ENCODE measurements at regions not wholly inside any gene's neighbourhood (a gene's known extent, or its start where the extent isn't known, plus 50 kb on each side); places are given as distances from the start of the nearest gene placed in this dataset.

DNA sequence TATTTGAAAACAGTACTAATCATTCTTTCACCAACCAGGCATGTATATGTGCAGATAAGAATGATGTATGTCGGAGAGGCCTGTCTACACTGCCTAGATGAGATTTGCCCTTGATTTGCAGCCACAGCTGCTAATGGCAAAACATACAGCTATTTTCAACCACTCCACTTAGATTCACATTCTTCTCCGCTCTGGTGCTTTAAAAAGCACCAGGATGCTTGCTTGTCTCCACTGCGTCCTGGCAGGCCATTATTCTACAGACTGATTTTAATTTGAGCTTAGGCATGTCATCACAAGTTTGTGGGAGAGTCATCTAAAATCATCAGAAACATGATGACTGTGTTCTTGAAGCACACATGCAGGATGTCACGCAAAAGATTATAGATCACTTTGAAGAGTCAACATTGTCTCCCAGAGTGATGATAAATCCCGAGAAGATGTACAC, 119.0 kb upstream of the NRIP1 start:
- DNase-seq: no peak
- no peaks in the 10 kb centered on the region for H3K36me3 ChIP-seq
- intact Hi-C loops (cut with DNase I): no loop called here
- ATAC-seq: no peak
- H3K4me1 ChIP-seq: no peaks in the 10 kb centered on the region
- no peaks in the 10 kb centered on the region for H3K9me3 ChIP-seq
- no peak overlapping the region for H3K27ac ChIP-seq
- TF ChIP-seq, protein P1, sequence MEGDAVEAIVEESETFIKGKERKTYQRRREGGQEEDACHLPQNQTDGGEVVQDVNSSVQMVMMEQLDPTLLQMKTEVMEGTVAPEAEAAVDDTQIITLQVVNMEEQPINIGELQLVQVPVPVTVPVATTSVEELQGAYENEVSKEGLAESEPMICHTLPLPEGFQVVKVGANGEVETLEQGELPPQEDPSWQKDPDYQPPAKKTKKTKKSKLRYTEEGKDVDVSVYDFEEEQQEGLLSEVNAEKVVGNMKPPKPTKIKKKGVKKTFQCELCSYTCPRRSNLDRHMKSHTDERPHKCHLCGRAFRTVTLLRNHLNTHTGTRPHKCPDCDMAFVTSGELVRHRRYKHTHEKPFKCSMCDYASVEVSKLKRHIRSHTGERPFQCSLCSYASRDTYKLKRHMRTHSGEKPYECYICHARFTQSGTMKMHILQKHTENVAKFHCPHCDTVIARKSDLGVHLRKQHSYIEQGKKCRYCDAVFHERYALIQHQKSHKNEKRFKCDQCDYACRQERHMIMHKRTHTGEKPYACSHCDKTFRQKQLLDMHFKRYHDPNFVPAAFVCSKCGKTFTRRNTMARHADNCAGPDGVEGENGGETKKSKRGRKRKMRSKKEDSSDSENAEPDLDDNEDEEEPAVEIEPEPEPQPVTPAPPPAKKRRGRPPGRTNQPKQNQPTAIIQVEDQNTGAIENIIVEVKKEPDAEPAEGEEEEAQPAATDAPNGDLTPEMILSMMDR (IDR thresholded peaks at IDR 0.05): no peak
- no peaks in the 10 kb centered on the region for H3K27me3 ChIP-seq
- no peak overlapping the region for H3K4me3 ChIP-seq

DNA sequence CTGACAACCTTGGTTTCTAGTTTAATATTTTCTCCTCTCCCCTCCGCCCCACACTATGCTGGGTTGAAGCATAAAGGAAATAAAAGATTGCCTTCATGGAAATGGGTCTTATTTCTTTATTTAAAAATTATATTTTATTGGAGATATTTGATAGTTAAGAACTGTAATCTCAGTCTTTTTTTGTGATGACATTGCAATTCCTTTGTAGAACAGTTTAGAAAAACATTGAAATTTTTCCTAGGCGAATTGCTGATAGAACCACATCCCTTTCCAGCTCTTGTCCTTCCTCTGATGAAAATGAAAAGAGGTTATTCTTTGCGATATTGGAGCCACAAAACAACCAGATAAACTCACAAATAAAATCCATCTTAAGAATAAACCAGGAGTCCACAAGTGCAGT, 125.6 kb upstream of the NRIP1 start:
- intact Hi-C loops (cut with DNase I): no loop called here
- TF ChIP-seq, protein P1 (IDR thresholded peaks at IDR 0.05): no peak
- DNase-seq: no peak
- ATAC-seq: no peak
- H3K9me3 ChIP-seq: no peaks in the 10 kb centered on the region
- H3K36me3 ChIP-seq: no peaks in the 10 kb centered on the region
- H3K4me3 ChIP-seq: no peak overlapping the region
- no peaks in the 10 kb centered on the region for H3K27me3 ChIP-seq
- no peaks in the 10 kb centered on the region for H3K4me1 ChIP-seq
- H3K27ac ChIP-seq: no peak overlapping the region

DNA sequence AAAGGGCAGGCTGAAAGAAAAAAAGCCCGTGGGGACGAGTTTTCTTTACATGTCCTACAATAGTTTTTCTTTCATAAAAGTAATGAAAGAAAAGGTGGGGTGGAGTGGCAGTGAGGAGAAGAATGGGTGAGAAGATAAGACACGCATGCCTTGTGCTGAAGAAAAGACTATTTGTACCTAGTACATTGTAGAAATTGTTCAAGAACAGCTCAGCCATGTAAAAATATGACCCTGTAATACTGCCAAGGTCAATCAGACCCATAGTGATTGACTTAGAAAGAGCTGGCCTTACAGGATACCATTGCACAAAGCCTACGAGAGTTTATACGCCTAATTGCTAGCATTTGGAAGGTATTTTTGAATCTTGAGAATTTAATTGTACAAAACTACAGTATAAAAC, 126.0 kb upstream of the NRIP1 start:
- Histone ChIP-seq H3K9me3 (no peaks in the 10 kb centered on the region), H3K4me3 (no peak overlapping the region), H3K27ac (no peak overlapping the region), H3K36me3 (no peaks in the 10 kb centered on the region), H3K4me1 (no peaks in the 10 kb centered on the region), H3K27me3 (no peaks in the 10 kb centered on the region)
- DNase-seq (no peak), ATAC-seq (no peak)
- TF ChIP-seq, protein P1 (IDR thresholded peaks at IDR 0.05): no peak
- intact Hi-C loops (cut with DNase I): no loop called here

DNA sequence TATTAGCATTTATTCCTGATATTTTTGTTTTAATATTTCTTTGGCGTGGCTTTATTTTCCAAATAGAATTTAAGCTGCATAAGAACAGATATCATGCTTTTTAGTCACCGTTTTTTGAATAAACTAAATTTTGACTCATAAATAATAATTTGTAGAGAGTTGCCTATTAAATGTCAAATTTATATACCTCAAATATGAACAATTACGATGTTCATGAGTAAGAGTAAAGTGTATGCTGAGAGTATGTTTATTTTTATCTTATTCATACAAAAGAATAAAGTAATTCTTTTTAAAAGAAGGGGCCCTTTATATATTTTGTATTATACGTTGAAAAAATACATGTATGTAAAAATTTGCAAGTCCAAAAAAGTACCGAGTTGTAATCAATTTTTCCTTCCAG, 126.5 kb upstream of the NRIP1 start:
- TF ChIP-seq, protein P1 (IDR thresholded peaks at IDR 0.05): no peak
- no peak overlapping the region for H3K4me3 ChIP-seq
- no peak for ATAC-seq
- no peaks in the 10 kb centered on the region for H3K27me3 ChIP-seq
- H3K27ac ChIP-seq: no peak overlapping the region
- no peaks in the 10 kb centered on the region for H3K9me3 ChIP-seq
- H3K4me1 ChIP-seq: no peaks in the 10 kb centered on the region
- no peak for DNase-seq
- no peaks in the 10 kb centered on the region for H3K36me3 ChIP-seq
- intact Hi-C loops (cut with DNase I): no loop called here

DNA sequence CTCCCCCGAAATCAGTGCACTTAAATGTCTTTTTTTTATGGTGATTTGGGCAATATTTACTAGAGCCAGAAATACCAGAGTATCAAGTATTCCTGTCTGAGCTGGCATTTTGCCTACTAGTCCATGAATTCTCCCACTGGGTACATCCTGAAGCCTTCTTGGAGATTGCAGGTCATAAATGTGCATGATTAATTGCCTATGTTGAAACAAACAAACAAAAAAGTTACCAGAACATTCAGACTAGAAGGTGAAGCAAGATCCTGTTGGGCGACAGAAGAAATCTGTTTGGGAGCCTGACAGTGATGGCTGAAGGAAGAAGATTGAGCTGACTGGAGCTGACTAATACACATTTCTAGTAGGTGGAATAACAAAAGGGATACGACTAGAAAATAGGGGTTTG, 127.4 kb upstream of the NRIP1 start:
- Histone ChIP-seq H3K36me3 (no peaks in the 10 kb centered on the region), H3K9me3 (no peaks in the 10 kb centered on the region), H3K4me1 (no peaks in the 10 kb centered on the region), H3K27ac (no peak overlapping the region), H3K27me3 (no peaks in the 10 kb centered on the region), H3K4me3 (no peak overlapping the region)
- no peak for DNase-seq
- ATAC-seq: no peak
- TF ChIP-seq, protein P1 (IDR thresholded peaks at IDR 0.05): no peak
- intact Hi-C loops (cut with DNase I): no loop called here

DNA sequence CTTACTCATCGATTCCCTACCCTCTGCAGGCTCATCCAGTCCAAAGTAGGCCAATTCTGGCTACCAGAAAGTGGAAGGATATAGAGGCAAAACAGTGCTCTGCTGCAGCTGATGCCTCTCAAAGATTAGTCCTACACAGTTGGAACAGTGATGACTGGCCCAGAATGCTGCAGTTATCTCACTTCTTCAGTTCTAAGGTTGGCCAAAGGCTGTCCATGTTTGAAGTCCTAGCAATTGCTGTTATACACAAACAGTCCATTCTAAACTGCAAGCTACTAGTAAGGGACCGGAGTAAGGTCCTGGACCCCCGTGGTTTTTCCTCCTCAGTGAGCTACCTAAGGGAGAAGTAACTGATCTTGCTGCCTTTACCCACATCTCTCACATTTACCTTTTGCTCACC, 129.1 kb upstream of the NRIP1 start:
- Histone ChIP-seq H3K27me3 (no peaks in the 10 kb centered on the region), H3K4me3 (no peak overlapping the region), H3K4me1 (no peaks in the 10 kb centered on the region), H3K36me3 (no peaks in the 10 kb centered on the region), H3K27ac (no peak overlapping the region), H3K9me3 (no peaks in the 10 kb centered on the region)
- ATAC-seq: no peak
- no peak for DNase-seq
- intact Hi-C loops (cut with DNase I): no loop called here
- TF ChIP-seq, protein P1 (IDR thresholded peaks at IDR 0.05): no peak
